GM19035 (cell line): ENCODE measurements at regions not wholly inside any gene's neighbourhood (a gene's known extent, or its start where the extent isn't known, plus 50 kb on each side); places are given as distances from the start of the nearest gene placed in this dataset.
"Not testable (repeated sequence)": the region's sequence is repeated elsewhere in the genome, so short reads cannot be mapped to it uniquely, and the experiment has no call there.

Experiments used
- ATAC-seq: cut with Tn5 transposase; IDR thresholded peaks from one replicate; pipeline ENCODE4 v1.9.1; 2021; ENCODE audit not compliant: unreplicated experiment

GRCh38 chr14:105635560-105635959 is 109.2 kb downstream of the TMEM121 start:
- no peak for ATAC-seq

GRCh38 chr14:105636021-105636420 is 109.6 kb downstream of the TMEM121 start:
- ATAC-seq = not testable (repeated sequence)

DNA sequence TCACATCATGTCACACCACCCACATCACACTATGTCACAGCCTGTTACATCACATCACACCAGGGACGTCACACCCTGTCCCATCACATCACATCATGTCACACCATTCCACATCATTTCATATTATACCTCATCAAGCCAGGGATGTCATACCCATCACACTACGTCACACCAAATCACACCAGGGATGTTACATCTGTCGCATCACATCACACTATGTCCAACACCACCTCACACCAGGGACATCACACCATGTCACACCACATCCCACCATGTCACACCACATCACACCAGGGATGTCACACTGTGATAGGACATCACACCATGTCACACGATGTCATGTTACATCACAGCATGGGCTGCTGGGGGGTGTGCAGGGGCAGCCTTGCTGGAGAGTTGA is 110.6 kb downstream of the TMEM121 start:
- ATAC-seq = no peak

GRCh38 chr14:105637345-105637744 is 111.0 kb downstream of the TMEM121 start:
- not testable (repeated sequence) for ATAC-seq

GRCh38 chr14:105639969-105640931 is 113.9 kb downstream of the TMEM121 start:
- not testable (repeated sequence) for ATAC-seq

DNA sequence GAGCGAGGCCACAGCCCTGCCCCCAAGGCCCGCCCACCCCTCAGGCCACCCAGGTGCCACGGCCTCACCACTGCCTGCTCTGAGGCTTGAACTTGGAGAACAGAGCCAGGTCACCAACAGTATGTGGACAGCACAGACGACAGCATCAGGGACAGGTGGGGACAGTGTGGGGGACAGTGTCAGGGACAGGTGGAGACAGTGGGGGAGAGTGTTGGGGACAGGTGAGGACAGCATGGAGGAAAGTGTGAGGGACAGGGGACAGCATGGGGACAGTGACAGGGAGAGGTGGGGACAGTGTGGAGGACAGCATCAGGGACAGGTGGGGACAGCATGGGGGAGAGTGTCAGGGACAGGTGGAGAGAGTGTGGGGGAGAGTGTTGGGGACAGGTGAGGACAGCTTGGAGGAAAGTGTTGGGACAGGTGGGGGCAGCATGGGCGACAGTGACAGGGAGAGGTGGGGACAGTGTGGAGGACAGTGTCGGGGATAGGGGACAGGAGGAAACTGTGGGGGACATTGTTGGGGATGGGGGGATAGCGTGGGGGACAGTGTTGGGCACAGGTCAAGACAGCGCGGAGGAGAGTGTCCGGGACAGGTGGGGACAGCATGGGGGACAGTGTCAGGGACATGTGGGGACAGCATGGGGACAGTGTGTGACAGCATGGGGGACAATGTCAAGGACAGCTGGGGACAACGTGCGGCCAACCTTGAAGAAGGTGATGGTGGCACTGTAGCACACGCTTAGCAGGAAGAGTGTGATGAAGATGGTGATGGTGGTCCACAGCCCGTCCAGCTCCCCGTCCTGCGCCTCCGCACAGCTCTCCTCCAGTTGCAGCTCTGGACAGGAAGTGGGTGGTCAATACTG is 114.9 kb downstream of the TMEM121 start:
- no peak for ATAC-seq

DNA sequence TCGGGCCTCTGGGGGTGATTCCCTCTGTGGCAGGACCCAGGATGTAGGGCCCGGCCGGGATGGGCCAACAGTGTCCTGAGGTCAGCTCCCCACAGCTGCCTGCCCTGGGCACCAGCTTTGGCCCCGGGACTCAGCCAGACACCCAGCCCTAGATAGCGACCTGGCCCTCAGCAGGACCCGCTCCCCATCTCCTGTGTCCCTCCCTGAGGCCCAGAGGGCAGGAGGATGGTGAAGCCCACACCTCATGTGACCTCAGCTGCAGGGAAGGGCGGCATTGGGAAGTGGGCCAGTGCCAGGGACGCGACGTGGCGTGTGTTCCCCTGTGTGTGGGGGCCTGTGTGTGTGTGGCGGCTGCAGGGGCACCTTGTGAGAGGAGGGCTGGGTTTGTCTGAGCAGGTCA is 115.6 kb downstream of the TMEM121 start:
- not testable (repeated sequence) for ATAC-seq

DNA sequence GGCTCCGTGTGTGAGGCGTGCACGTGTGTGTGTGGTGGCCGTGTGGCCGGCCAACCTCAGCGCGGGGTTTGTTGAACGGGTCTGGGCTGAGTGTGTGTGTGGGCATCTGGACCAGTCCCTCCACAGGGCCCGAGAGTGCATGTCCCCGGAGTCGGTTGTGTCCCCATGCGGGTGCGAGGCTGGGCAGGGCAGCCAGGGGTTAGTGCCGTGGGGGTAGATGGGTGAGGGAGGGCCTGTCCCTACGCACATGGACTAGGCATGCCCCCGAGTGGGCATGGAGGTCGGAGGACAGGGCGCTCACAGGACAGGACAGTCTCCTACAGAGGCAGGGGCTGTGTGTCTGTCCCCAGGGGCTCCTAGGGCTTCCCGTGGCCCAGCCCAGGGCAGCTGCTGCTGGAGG is 116.1 kb downstream of the TMEM121 start:
- not testable (repeated sequence) for ATAC-seq

DNA sequence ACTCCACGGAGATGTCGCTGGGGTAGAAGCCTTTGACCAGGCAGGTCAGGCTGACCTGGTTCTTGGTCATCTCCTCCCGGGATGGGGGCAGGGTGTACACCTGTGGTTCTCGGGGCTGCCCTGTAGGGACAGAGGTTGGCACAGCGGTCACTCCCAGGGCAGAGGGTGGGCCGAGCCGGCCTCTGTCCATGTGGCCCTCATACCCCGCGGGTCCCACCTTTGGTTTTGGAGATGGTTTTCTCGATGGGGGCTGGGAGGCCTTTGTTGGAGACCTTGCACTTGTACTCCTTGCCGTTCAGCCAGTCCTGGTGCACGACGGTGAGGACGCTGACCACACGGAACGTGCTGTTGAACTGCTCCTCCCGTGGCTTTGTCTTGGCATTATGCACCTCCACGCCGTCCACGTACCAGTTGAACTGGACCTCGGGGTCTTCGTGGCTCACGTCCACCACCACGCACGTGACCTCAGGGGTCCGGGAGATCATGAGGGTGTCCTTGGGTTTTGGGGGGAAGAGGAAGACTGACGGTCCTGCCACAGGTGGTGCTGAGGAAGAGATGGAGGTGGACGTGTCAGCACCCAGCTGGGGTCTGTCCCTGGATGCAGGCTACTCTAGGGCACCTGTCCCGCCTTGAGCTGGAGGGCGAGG is 117.1 kb downstream of the TMEM121 start:
- ATAC-seq = not testable (repeated sequence)

DNA sequence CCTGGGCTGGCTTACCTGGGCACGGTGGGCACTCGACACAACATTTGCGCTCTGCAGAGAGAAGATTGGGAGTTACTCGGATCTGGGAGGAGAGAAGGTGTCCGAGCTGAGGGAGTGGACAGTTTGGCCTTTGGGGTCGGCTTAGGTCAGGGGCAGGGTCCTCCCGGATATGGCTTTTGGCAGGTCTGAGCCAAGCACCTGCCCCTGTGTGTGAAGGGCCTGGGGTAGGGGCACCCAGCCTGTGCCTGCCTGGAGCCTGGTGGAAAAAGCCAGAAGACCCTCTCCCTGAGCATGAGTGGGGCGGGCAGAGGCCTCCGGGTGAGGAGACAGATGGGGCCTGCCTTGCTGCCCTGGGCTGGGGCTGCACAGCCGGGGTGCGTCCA is 117.7 kb downstream of the TMEM121 start:
- not testable (repeated sequence) for ATAC-seq

- ATAC-seq = not testable (repeated sequence)
These were observed 118.1 kb downstream of the TMEM121 start for GRCh38 chr14:105644457-105644856.

DNA sequence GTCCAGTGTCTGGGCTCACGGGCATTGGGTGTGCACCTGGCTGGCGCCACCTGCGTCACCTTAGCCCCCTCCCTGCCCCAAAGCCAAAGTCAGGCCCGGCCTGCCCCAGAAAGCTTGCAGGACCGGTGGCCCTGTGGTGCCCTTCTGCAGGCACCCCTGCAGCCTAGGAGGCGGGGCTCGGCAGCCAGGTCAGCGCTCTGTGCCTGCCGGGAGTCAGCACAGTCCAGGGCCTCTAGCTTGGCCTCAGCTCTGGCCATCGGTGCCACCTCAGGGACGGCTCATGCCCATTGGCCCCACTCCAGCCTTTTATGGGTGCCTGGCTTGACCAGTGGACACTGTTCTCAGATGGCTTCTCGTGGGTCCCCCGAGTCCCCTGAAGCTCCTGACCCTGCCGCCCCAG is 118.5 kb downstream of the TMEM121 start:
- not testable (repeated sequence) for ATAC-seq

DNA sequence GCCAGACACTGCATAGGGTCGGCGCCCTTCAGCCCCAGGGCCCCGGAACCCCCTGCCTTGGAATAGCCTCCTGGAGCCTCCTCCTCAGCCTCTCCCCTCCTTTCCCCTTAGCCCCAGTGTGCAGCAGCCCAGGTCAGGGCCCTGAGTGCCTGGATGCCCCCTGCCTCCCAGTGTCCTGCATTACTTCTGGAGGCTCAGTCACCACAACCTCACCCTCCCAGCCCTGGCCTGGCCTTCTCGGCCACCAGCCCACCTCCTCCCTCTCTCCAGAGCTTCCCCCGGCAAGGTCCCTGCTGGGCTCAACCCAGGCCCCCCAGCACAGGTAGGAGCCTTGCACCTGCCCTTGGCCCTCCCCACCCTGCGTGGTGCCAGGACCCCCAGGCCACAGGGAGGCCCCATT is 119.0 kb downstream of the TMEM121 start:
- not testable (repeated sequence) for ATAC-seq

DNA sequence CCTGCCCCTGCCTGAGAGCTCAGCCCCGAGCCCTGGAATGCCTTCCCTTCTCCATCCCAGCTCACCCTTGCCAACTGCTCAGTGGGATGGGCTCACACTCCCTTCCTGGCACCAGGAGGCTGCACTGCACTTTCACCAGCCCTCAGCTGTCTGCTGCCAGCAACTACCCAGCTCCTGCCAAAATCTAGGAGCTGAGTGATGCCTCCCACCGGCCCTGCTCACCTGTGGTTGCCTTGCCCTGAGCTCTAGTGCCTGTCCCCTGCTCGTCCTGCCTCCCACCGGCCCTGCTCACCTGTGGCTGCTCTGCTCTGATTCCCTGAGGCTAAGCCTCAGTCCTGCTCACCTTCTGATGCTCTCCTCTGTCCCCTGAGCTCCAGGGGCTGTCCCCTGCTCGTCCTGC is 119.8 kb downstream of the TMEM121 start:
- ATAC-seq = no peak

- ATAC-seq = not testable (repeated sequence)
These were observed 120.4 kb downstream of the TMEM121 start for GRCh38 chr14:105646711-105647281.

GRCh38 chr14:105647426-105647783 is 121.0 kb downstream of the TMEM121 start:
- not testable (repeated sequence) for ATAC-seq

DNA sequence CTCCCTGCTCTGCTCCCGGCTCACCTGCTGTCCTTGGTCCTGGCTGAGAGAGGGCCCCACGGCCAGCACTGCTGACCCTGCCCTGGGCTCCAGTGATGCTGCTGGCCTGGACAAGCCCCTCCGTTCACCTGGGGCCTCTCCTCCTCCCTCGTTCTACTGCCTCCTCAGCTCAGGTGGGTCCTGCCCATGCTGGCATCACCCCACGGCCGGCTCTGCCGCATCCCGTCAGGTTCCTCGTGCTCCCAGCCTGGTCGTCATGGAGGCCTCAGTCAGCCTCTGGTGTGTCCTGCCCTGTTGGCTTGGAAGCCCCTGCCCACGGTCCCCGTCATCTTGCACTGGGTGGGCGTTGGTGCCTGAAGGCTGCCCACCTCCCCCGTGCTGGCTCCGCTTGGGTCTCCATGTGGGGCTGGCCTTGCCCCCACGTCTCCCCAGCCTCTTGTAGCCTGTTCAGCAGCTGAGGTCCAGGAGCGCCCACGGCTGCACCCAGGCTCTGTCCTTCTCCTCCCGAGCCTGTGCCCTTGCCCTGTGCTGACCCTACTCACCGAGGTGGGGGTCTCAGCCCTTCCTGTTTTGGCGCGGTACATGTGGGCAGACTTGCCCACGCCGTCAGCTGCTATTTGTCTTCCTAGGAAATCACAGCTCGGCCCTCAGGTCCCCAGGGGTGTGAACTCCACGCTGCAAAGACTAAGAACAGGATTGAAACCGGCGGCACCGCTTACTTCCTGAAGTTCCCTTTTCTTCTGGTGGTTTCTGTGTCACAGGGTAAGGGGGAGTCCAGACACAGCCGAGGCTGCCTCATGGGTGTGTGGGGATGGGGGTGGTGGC is 121.6 kb downstream of the TMEM121 start:
- ATAC-seq = no peak

DNA sequence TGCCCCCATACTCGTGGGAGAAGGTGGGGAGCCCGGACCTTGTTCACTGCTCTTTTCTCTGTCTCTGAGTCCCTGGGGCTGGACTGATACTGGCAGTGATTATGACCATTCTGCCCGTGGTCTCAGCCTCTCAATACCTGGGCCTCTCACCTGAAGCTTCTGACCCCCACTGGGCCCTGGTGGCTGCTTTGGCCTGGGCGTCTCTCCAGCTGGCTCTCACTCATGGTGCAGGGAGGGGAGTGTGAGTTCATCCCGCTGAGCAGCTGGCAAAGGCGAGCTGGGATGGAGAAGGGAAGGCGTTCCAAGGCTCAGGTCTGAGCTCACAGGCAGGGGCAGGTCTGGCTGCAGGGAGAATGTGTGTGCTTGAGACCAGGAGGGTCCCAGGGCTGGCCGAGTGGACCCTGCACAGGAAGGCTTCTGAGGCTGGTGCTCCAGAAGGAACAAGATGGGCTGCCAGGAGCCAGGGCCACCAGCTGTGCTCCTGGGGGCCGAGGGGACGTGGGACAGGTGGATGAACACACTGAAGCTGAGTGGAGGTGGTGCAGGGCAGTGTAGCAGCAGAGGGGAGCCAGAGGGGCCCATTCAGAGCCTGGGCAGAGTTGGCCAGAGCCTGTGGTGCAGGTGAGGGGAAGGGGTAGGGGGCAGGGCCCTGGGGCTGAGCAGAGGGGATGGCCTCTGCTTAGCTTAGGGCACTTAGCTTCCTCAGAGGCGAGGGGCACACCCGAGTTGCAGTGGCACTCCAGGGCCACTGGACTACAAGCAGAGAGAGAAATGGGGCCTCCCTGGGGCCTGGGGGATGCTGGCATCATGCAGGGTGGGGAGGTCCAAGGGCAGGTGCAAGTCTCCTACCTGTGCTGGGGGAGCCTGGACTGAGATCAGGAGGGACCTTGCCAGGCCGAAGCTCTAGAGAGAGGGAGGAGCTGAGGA is 122.5 kb downstream of the TMEM121 start:
- not testable (repeated sequence) for ATAC-seq

DNA sequence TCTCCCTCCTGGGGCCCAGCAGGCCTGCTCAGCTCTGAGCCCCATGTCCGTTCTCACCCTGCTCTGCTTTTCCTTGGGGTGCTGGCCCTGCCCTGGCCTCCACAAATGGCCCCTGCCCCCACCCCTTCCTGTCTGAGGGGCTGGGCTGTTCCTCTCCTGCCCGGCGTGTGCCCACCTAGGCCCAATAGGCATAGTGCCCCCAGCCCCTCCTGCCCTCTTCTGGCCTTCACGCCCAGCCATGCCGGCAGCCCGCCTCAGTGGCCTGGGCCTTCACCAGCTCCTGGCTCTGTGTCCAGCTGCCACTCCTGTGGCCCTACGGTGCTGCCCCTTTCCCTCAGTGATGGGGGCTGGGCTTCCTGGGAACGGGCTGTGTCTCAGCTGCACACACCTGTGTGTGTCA is 125.9 kb downstream of the TMEM121 start:
- not testable (repeated sequence) for ATAC-seq
